ENCODE measurements at regions not wholly inside any gene's neighbourhood (a gene's known extent, or its start where the extent isn't known, plus 50 kb on each side); places are given as distances from the start of the nearest gene placed in this dataset.

DNA sequence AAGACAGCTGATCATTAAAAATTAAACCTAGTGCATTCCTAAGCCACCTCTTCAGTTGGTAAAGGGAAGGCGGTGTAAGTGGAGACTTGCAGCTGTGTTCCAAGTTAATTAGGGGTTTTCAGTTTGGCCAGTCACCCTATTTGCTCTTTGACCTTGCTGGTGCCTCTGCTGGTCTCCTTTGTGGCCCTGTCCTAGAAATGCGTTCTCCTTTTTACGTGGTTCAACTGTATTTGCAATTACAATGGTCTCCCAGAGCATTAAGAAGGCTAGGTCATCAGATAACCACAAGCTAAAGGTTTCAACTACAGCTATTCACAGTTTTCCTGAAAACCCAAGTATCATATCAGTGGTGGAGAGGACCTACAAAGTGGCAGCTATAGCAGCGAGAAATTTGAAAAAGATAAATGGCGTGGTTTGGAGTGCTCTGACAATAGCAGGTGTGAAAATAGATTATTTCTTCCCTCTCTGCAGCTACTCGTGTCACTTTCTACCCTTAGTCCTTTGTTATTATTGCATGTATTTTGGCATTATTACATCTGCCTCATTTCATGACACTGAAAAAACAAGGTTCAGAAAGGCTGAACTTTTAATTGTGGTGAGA, 203.5 kb upstream of the TBC1D5 start:
- TF ChIP-seq, protein P1, sequence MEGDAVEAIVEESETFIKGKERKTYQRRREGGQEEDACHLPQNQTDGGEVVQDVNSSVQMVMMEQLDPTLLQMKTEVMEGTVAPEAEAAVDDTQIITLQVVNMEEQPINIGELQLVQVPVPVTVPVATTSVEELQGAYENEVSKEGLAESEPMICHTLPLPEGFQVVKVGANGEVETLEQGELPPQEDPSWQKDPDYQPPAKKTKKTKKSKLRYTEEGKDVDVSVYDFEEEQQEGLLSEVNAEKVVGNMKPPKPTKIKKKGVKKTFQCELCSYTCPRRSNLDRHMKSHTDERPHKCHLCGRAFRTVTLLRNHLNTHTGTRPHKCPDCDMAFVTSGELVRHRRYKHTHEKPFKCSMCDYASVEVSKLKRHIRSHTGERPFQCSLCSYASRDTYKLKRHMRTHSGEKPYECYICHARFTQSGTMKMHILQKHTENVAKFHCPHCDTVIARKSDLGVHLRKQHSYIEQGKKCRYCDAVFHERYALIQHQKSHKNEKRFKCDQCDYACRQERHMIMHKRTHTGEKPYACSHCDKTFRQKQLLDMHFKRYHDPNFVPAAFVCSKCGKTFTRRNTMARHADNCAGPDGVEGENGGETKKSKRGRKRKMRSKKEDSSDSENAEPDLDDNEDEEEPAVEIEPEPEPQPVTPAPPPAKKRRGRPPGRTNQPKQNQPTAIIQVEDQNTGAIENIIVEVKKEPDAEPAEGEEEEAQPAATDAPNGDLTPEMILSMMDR (IDR thresholded peaks at IDR 0.05), result no peak
- TF ChIP-seq ZNF263 (CRISPR knock-in tag; IDR thresholded peaks at IDR 0.05; ENCODE audit: low read depth) (no peak), FOXP1 (CRISPR knock-in tag; IDR thresholded peaks at IDR 0.05; ENCODE audit: borderline replicate concordance) (no peak), CBFB (CRISPR knock-in tag; IDR thresholded peaks at IDR 0.05; ENCODE audit: low read depth) (no peak), MYBL2 (CRISPR knock-in tag; IDR thresholded peaks at IDR 0.05) (no peak)
- TF ChIP-seq, protein P2, sequence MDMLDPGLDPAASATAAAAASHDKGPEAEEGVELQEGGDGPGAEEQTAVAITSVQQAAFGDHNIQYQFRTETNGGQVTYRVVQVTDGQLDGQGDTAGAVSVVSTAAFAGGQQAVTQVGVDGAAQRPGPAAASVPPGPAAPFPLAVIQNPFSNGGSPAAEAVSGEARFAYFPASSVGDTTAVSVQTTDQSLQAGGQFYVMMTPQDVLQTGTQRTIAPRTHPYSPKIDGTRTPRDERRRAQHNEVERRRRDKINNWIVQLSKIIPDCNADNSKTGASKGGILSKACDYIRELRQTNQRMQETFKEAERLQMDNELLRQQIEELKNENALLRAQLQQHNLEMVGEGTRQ (CRISPR knock-in tag; IDR thresholded peaks at IDR 0.05), result no peak
- TF ChIP-seq, protein P3, sequence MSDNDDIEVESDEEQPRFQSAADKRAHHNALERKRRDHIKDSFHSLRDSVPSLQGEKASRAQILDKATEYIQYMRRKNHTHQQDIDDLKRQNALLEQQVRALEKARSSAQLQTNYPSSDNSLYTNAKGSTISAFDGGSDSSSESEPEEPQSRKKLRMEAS (CRISPR knock-in tag; IDR thresholded peaks at IDR 0.05), result no peak

All from WTC11 (cell line).